ENCODE measurements at regions not wholly inside any gene's neighbourhood (a gene's known extent, or its start where the extent isn't known, plus 50 kb on each side); places are given as distances from the start of the nearest gene placed in this dataset.

- Mint-ChIP-seq H3K4me1 (ENCODE audit: low read depth, unreplicated experiment) (peaks cover 6% of the 10 kb centered on the region), H3K9me3 (ENCODE audit: unreplicated experiment) (peaks cover 3% of the 10 kb centered on the region), H3K27me3 (ENCODE audit: unreplicated experiment) (no peaks in the 10 kb centered on the region)
Measured at GRCh38 chr12:3951380-3952135, 78.4 kb upstream of the PARP11 start.

GRCh38 chr12:3950714-3951320 lies 77.6 kb upstream of the PARP11 start:
- Mint-ChIP-seq H3K27me3 (ENCODE audit: unreplicated experiment) (no peaks in the 10 kb centered on the region), H3K4me1 (ENCODE audit: low read depth, unreplicated experiment) (peaks cover 6% of the 10 kb centered on the region), H3K9me3 (ENCODE audit: unreplicated experiment) (peaks cover 3% of the 10 kb centered on the region), H3K27ac (ENCODE audit: unreplicated experiment) (no peak overlapping the region), H3K4me3 (ENCODE audit: unreplicated experiment) (no peak overlapping the region), H3K36me3 (ENCODE audit: unreplicated experiment) (no peaks in the 10 kb centered on the region)
- no peak for TF ChIP-seq CTCF (IDR thresholded peaks at IDR 0.05; ENCODE audit: partially characterized antibody, unreplicated experiment)
- no peak for DNase-seq

More at GRCh38 chr12:3951380-3952135, 78.4 kb upstream of the PARP11 start:
- Mint-ChIP-seq H3K36me3 (ENCODE audit: unreplicated experiment) (no peaks in the 10 kb centered on the region), H3K27ac (ENCODE audit: unreplicated experiment) (no peak overlapping the region), H3K4me3 (ENCODE audit: unreplicated experiment) (peak overlapping the region; percentile 53)
- DNase-seq = no peak
- TF ChIP-seq CTCF (IDR thresholded peaks at IDR 0.05; ENCODE audit: partially characterized antibody, unreplicated experiment) = no peak

GRCh38 chr12:3947781-3948180 lies 74.6 kb upstream of the PARP11 start:
- H3K4me3 Mint-ChIP-seq (ENCODE audit: unreplicated experiment) = no peak overlapping the region
- peaks cover 6% of the 10 kb centered on the region for H3K4me1 Mint-ChIP-seq (ENCODE audit: low read depth, unreplicated experiment)
- H3K27ac Mint-ChIP-seq (ENCODE audit: unreplicated experiment) = no peak overlapping the region
- DNase-seq = no peak
- H3K27me3 Mint-ChIP-seq (ENCODE audit: unreplicated experiment) = no peaks in the 10 kb centered on the region
- no peak for TF ChIP-seq CTCF (IDR thresholded peaks at IDR 0.05; ENCODE audit: partially characterized antibody, unreplicated experiment)
- no peaks in the 10 kb centered on the region for H3K36me3 Mint-ChIP-seq (ENCODE audit: unreplicated experiment)
- peaks cover 3% of the 10 kb centered on the region for H3K9me3 Mint-ChIP-seq (ENCODE audit: unreplicated experiment)

- no peak for DNase-seq
- no peaks in the 10 kb centered on the region for H3K4me1 Mint-ChIP-seq (ENCODE audit: low read depth, unreplicated experiment)
- H3K4me3 Mint-ChIP-seq (ENCODE audit: unreplicated experiment) = no peak overlapping the region
- peaks cover 1% of the 10 kb centered on the region for H3K9me3 Mint-ChIP-seq (ENCODE audit: unreplicated experiment)
- TF ChIP-seq CTCF (IDR thresholded peaks at IDR 0.05; ENCODE audit: partially characterized antibody, unreplicated experiment) = no peak
- H3K27me3 Mint-ChIP-seq (ENCODE audit: unreplicated experiment) = no peaks in the 10 kb centered on the region
- H3K27ac Mint-ChIP-seq (ENCODE audit: unreplicated experiment) = no peak overlapping the region
- no peaks in the 10 kb centered on the region for H3K36me3 Mint-ChIP-seq (ENCODE audit: unreplicated experiment)
Measured at GRCh38 chr12:3945671-3946070, 72.5 kb upstream of the PARP11 start.

- no peaks in the 10 kb centered on the region for H3K9me3 Mint-ChIP-seq (ENCODE audit: unreplicated experiment)
- no peaks in the 10 kb centered on the region for H3K27me3 Mint-ChIP-seq (ENCODE audit: unreplicated experiment)
- TF ChIP-seq CTCF (IDR thresholded peaks at IDR 0.05; ENCODE audit: partially characterized antibody, unreplicated experiment) = no peak
- no peak overlapping the region for H3K4me3 Mint-ChIP-seq (ENCODE audit: unreplicated experiment)
- no peak overlapping the region for H3K27ac Mint-ChIP-seq (ENCODE audit: unreplicated experiment)
- H3K36me3 Mint-ChIP-seq (ENCODE audit: unreplicated experiment) = no peaks in the 10 kb centered on the region
- DNase-seq = no peak
- H3K4me1 Mint-ChIP-seq (ENCODE audit: low read depth, unreplicated experiment) = no peaks in the 10 kb centered on the region
Measured at GRCh38 chr12:3944620-3945019, 71.4 kb upstream of the PARP11 start.
